ENCODE measurements at regions not wholly inside any gene's neighbourhood (a gene's known extent, or its start where the extent isn't known, plus 50 kb on each side); places are given as distances from the start of the nearest gene placed in this dataset.

- TF ChIP-seq EZH2phosphoT487 (IDR thresholded peaks at IDR 0.05; ENCODE audit: borderline replicate concordance) (no peak), RAD21 (IDR thresholded peaks at IDR 0.05; ENCODE audit: low read depth) (no peak), POLR2AphosphoS5 (IDR thresholded peaks at IDR 0.05; ENCODE audit: low read depth, low read length) (no peak), POLR2A (IDR thresholded peaks at IDR 0.05; ENCODE audit: borderline replicate concordance, extremely low read depth, insufficient read depth, insufficient read length) (no peak)
These were observed 119.6 kb downstream of the TOMM20 start (continued) for GRCh38 chr1:235009074-235009473.

GRCh38 chr1:235008239-235008638 is 120.4 kb downstream of the TOMM20 start:
- Histone ChIP-seq H3K4me3 (replicated peaks in 1 of 2; ENCODE audit: low read depth in 1 of 2, low read length in 2 of 2) (no peak overlapping the region), H3K27me3 (ENCODE audit: insufficient read depth, low read length) (peaks cover 5% of the 10 kb centered on the region; the same call in 1 of the 2 replicates), H3K9me3 (ENCODE audit: control insufficient read depth in 1 of 2, insufficient read depth in 1 of 2, low read depth in 1 of 2, low read length in 2 of 2) (no peaks in the 10 kb centered on the region; a peak in 1 of 4 replicates), H3K9me2 (ENCODE audit: insufficient read depth) (no peaks in the 10 kb centered on the region), H3K36me3 (ENCODE audit: control insufficient read depth in 1 of 2, insufficient read depth in 2 of 2, low read length in 2 of 2) (no peaks in the 10 kb centered on the region), H3K79me2 (ENCODE audit: insufficient read depth, low read length) (no peaks in the 10 kb centered on the region), H2AFZ (ENCODE audit: low read depth, low read length, poor library complexity, severe bottlenecking) (no peak overlapping the region), H3K4me1 (ENCODE audit: control insufficient read depth in 1 of 2, insufficient read depth in 2 of 2, low read length in 2 of 2) (peaks cover 13 to 21% of the 10 kb centered on the region in 2 experiments), H3K27ac (ENCODE audit: low read depth, low read length) (no peak overlapping the region), H4K20me1 (ENCODE audit: insufficient read depth) (no peaks in the 10 kb centered on the region), H3K9ac (ENCODE audit: low read length) (no peak overlapping the region), H3K4me2 (ENCODE audit: low read length) (no peak overlapping the region)
- ATAC-seq = no peak
- RAD21 ChIA-PET (ENCODE audit: low non-redundant PET in 1 of 2, low total read pairs in 2 of 2, uncharacterized antibody in 2 of 2, unreplicated experiment in 2 of 2) = no interaction called here
- DNase-seq (ENCODE audit: low read depth, low spot score) = no peak
- POLR2A ChIA-PET = no interaction called here
- no peak for TF ChIP-seq FOSL1 (IDR thresholded peaks at IDR 0.05; ENCODE audit: low read depth)
- no peak for TF ChIP-seq POLR2A (IDR thresholded peaks at IDR 0.05; ENCODE audit: borderline replicate concordance, extremely low read depth, insufficient read depth, insufficient read length)
- no peak for TF ChIP-seq MAX (IDR thresholded peaks at IDR 0.05)
- no peak for TF ChIP-seq ELF1 (IDR thresholded peaks at IDR 0.05; ENCODE audit: borderline replicate concordance, low read depth)
- TF ChIP-seq EZH2phosphoT487 (IDR thresholded peaks at IDR 0.05; ENCODE audit: borderline replicate concordance) = no peak
- no peak for TF ChIP-seq EZH2 (IDR thresholded peaks at IDR 0.05)
- TF ChIP-seq ZNF274 (IDR thresholded peaks at IDR 0.05; ENCODE audit: low read depth, low read length) = no peak
- no peak for TF ChIP-seq ZFX (IDR thresholded peaks at IDR 0.05)
- TF ChIP-seq CTCF (IDR thresholded peaks at IDR 0.05 in 2 of 3, conservative IDR thresholded peaks at IDR 0.05 in 1 of 3; ENCODE audit: borderline replicate concordance in 1 of 3, insufficient read depth in 1 of 3, low read depth in 2 of 3, low read length in 2 of 3) = no peak
- no peak for TF ChIP-seq SRF (IDR thresholded peaks at IDR 0.05; ENCODE audit: low read depth)
- no peak for TF ChIP-seq SIN3A (IDR thresholded peaks at IDR 0.05; ENCODE audit: low read depth)
- no peak for TF ChIP-seq SP1 (IDR thresholded peaks at IDR 0.05; ENCODE audit: low read depth)
- TF ChIP-seq JUND (IDR thresholded peaks at IDR 0.05) = no peak
- no peak for TF ChIP-seq CEBPB (IDR thresholded peaks at IDR 0.05; ENCODE audit: low read depth)
- no peak for TF ChIP-seq EGR1 (IDR thresholded peaks at IDR 0.05; ENCODE audit: low read depth)
- no peak for TF ChIP-seq CBX3 (IDR thresholded peaks at IDR 0.05; ENCODE audit: low read depth)
- TF ChIP-seq ZBTB33 (IDR thresholded peaks at IDR 0.05; ENCODE audit: extremely low read depth, insufficient replicate concordance, low read length) = no peak
- no peak for TF ChIP-seq ATF3 (IDR thresholded peaks at IDR 0.05)
- CTCF ChIA-PET = no interaction called here
- intact Hi-C loops (cut with micrococcal nuclease) = no loop called here
- no TSS peak for BruUV-seq (replicated peaks)
